HepG2 (cell line): ENCODE measurements at regions not wholly inside any gene's neighbourhood (a gene's known extent, or its start where the extent isn't known, plus 50 kb on each side); places are given as distances from the start of the nearest gene placed in this dataset.

Source experiments
- ATAC-seq: fragments of 200-7000 bp; cut with Tn5 transposase; 3 replicates; pipeline ENCODE4 v1.9.1; 2020; ENCODE audit warnings: mild to moderate bottlenecking, moderate library complexity
- BruUV-seq: library from RNA; stranded (reverse); fragments of 400-500 nt; replicated peaks from 2 replicates; lab custom pipeline; 2021; lab: Mats Ljungman, UMichigan
- CTCF ChIA-PET: fragments of 300-600 bp; formaldehyde crosslinking; extraction: SDS; loops from one replicate; lab custom pipeline; 2021; ENCODE audit warnings: low total read pairs, inconsistent platforms, low intra/inter-chr PET ratio; lab: Yijun Ruan, JAX
- POLR2A ChIA-PET: fragments of 350-600 bp; sonication (Branson Sonifier 250); formaldehyde crosslinking; loops from one replicate; lab custom pipeline; 2020; ENCODE audit warnings: antibody characterized with exemption, inconsistent platforms; lab: Yijun Ruan, JAX
- DNase-seq: peaks from one replicate; pipeline ENCODE4 v3.0.0-alpha.2; 2015; ENCODE audit warnings: low spot score
- FAIRE-seq: peaks from 3 replicates; lab custom pipeline; 2011; peaks lifted over from hg19 to GRCh38; lab: Jason Lieb, UNC
- H2AFZ ChIP-seq: one replicate; pipeline ENCODE4 v1.6.1; 2011; ENCODE audit warnings: low read length, inconsistent platforms
- H3K27ac ChIP-seq: fragments of 300-600 bp; 3 replicates; pipeline ENCODE4 v1.8.0; 2011; ENCODE audit warnings: mixed run types, mild to moderate bottlenecking, mixed read lengths, low read length, inconsistent platforms; ENCODE audit not compliant: insufficient read depth; ENCODE audit errors: extremely low read length
- H3K27me3 ChIP-seq, 2 experiments: fragments of 200-600 bp in 1 of 2; 2 replicates in 1 of 2; 3 replicates in 1 of 2; pipeline versions ENCODE4 v1.6.0 to v1.8.0; 2011; ENCODE audit warnings: low read length in 2 of 2, mild to moderate bottlenecking in 2 of 2, moderate library complexity in 2 of 2, inconsistent platforms in 1 of 2; ENCODE audit not compliant: insufficient read depth in 2 of 2, control insufficient read depth in 1 of 2
- H3K36me3 ChIP-seq, 2 experiments: fragments of 200-600 bp in 1 of 2; replicated peaks in 1 of 2; 2 replicates in 1 of 2; 3 replicates in 1 of 2; pipeline versions ENCODE4 v1.5.1 to v1.8.0; 2011; ENCODE audit warnings: low read length in 2 of 2, inconsistent platforms in 1 of 2; ENCODE audit not compliant: insufficient read depth in 2 of 2, control insufficient read depth in 1 of 2
- H3K4me1 ChIP-seq: 2 replicates; pipeline ENCODE4 v1.5.1; 2012; ENCODE audit warnings: low read length, inconsistent platforms; ENCODE audit not compliant: insufficient read depth
- H3K4me2 ChIP-seq: 2 replicates; pipeline ENCODE4 v1.6.0; 2011; ENCODE audit warnings: low read depth, low read length, inconsistent platforms
- H3K4me3 ChIP-seq, 3 experiments: fragments of 200-600 bp in 1 of 3; sonication (generic), shearing (Covaris generic) in 1 of 3; replicated peaks in 1 of 3; 2 replicates each; pipeline ENCODE4 v1.5.1; 2011 to 2016; ENCODE audit warnings: low read length in 3 of 3, inconsistent platforms in 2 of 3, low read depth in 2 of 3, mild to moderate bottlenecking in 2 of 3, control low read depth in 1 of 3, mixed read lengths in 1 of 3; ENCODE audit not compliant: insufficient read depth in 1 of 3
- H3K79me2 ChIP-seq: one replicate; pipeline ENCODE4 v1.6.1; 2011; ENCODE audit warnings: low read length, inconsistent platforms; ENCODE audit not compliant: insufficient read depth
- H3K9ac ChIP-seq: 2 replicates; pipeline ENCODE4 v1.6.0; 2011; ENCODE audit warnings: mild to moderate bottlenecking, low read depth, low read length, inconsistent platforms; ENCODE audit not compliant: insufficient read depth
- H3K9me3 ChIP-seq: 2 replicates; pipeline ENCODE4 v1.5.1; 2012; ENCODE audit warnings: mild to moderate bottlenecking, low read length
- H4K20me1 ChIP-seq: 2 replicates; pipeline ENCODE4 v1.6.0; 2011; ENCODE audit warnings: inconsistent platforms, mild to moderate bottlenecking, low read length, moderate library complexity; ENCODE audit not compliant: insufficient read depth
- ARID5B ChIP-seq: IDR thresholded peaks from 2 replicates; pipeline ENCODE4 v1.4.0; 2020; ENCODE audit warnings: mild to moderate bottlenecking, missing genetic modification reagents
- DNMT3B ChIP-seq: conservative IDR thresholded peaks from 2 replicates; pipeline ENCODE4 v1.6.1; 2016; ENCODE audit warnings: missing biosample characterization, control low read depth
- ETV5 ChIP-seq: IDR thresholded peaks from 2 replicates; pipeline ENCODE4 v1.6.1; 2018; ENCODE audit warnings: missing biosample characterization, missing genetic modification reagents, inconsistent platforms, borderline replicate concordance
- GATAD2A ChIP-seq: IDR thresholded peaks from 2 replicates; pipeline ENCODE4 v1.6.1; 2016
- MYPOP ChIP-seq: sonication (generic); formaldehyde crosslinking; IDR thresholded peaks from 2 replicates; pipeline ENCODE4 v1.8.1; 2023; ENCODE audit warnings: mild to moderate bottlenecking, moderate library complexity, missing genetic modification reagents
- SETDB1 ChIP-seq: sonication (generic); formaldehyde crosslinking; IDR thresholded peaks from 2 replicates; pipeline ENCODE4 v1.5.1; 2020; ENCODE audit warnings: missing genetic modification reagents, mild to moderate bottlenecking, borderline replicate concordance
- TCF12 ChIP-seq, 2 experiments: fragments of 450-650 bp in 1 of 2; sonication (generic) in 1 of 2; formaldehyde crosslinking in 1 of 2; IDR thresholded peaks; 2 replicates each; pipeline versions ENCODE4 v1.6.1 to v1.8.0; 2017 to 2022; ENCODE audit warnings: antibody characterized with exemption in 1 of 2, mild to moderate bottlenecking in 1 of 2, missing genetic modification reagents in 1 of 2, moderate library complexity in 1 of 2
- ZNF335 ChIP-seq: sonication (generic); formaldehyde crosslinking; IDR thresholded peaks from 2 replicates; pipeline ENCODE4 v1.4.0; 2020; ENCODE audit warnings: missing genetic modification reagents
- ZNF33B ChIP-seq: sonication (generic); formaldehyde crosslinking; IDR thresholded peaks from 2 replicates; pipeline ENCODE4 v1.5.1; 2020; ENCODE audit warnings: mild to moderate bottlenecking, missing genetic modification reagents
- ZNF496 ChIP-seq: sonication (generic); formaldehyde crosslinking; IDR thresholded peaks from 2 replicates; pipeline ENCODE4 v1.8.1; 2023; ENCODE audit warnings: mild to moderate bottlenecking, moderate library complexity, missing genetic modification reagents; ENCODE audit not compliant: insufficient replicate concordance
- ZNF510 ChIP-seq: sonication (generic); formaldehyde crosslinking; IDR thresholded peaks from 2 replicates; pipeline ENCODE4 v1.4.0; 2020; ENCODE audit warnings: low read depth, mild to moderate bottlenecking, missing genetic modification reagents
- ZNF639 ChIP-seq: conservative IDR thresholded peaks from 2 replicates; pipeline ENCODE4 v1.6.1; 2018; ENCODE audit warnings: missing genetic modification reagents
- ZNF784 ChIP-seq: sonication (generic); formaldehyde crosslinking; IDR thresholded peaks from 2 replicates; pipeline ENCODE4 v1.5.1; 2020; ENCODE audit warnings: missing genetic modification reagents, mild to moderate bottlenecking, borderline replicate concordance
- in situ Hi-C: cut with HindIII; loops from 2 replicates; pipeline ENCODE4 v1.10.0; 2017; ENCODE audit warnings: low pct_unique_long_range_greater_than_20kb; ENCODE audit not compliant: extremely low pct_ligation_motif_present
- intact Hi-C: fragments of 100-400 bp; cut with micrococcal nuclease; formaldehyde crosslinking; loops from one replicate; pipeline ENCODE4 v1.10.0; 2022; ENCODE audit not compliant: unreplicated experiment
- TF ChIP-seq, protein P1 (sequence below): sonication (generic); formaldehyde crosslinking; IDR thresholded peaks from 2 replicates; pipeline ENCODE4 v1.8.1; 2023; ENCODE audit warnings: mild to moderate bottlenecking, missing genetic modification reagents
- TF ChIP-seq, protein P2 (sequence below): IDR thresholded peaks from 2 replicates; pipeline ENCODE4 v1.6.1; 2012; ENCODE audit warnings: inconsistent platforms

GRCh38 chr20:12372557-12372956 is 454.9 kb downstream of the BTBD3 start (continued):
- peak; percentile 21; the same call in 1 of the 2 replicates for TF ChIP-seq ARID5B (CRISPR knock-in tag)
- TF ChIP-seq ETV5 (CRISPR knock-in tag) = peak; percentile 30; the same call in 1 of the 2 replicates

DNA sequence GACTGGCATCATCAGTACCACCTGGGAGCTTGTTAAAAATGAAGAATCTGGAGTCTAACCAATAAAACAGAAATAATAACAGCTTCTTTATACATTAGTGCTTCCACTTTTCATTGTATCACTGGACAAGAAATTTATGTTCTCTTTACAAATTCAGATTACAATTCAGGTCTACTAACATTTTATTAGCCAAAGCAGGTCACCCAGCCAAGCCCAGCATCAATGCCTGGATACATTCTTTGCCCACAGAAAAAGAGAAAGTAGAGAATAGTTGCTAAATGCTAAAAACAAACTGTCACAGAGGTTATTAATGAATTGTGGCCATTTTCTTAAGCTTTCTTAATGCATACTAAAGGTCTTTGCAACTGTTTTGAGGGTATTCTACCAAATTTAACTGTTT is 458.3 kb downstream of the BTBD3 start:
- FAIRE-seq = no peak
- ATAC-seq = no peak
- CTCF ChIA-PET = no interaction called here
- no peak overlapping the region for H3K27ac ChIP-seq
- no peaks in the 10 kb centered on the region for H3K9me3 ChIP-seq
- no peak overlapping the region for H3K9ac ChIP-seq
- H3K36me3 ChIP-seq = no peaks in the 10 kb centered on the region
- H4K20me1 ChIP-seq = no peaks in the 10 kb centered on the region
- no peaks in the 10 kb centered on the region for H3K27me3 ChIP-seq
- BruUV-seq = no TSS peak
- TF ChIP-seq ZNF510 (CRISPR knock-in tag) (no peak), GATAD2A (CRISPR knock-in tag) (no peak), ZNF335 (no peak), SETDB1 (CRISPR knock-in tag) (no peak), ZNF784 (CRISPR knock-in tag) (no peak), ZNF639 (CRISPR knock-in tag) (no peak), TCF12 (IDR thresholded peaks at IDR 0.05) (no peak), TCF12 (CRISPR knock-in tag; IDR thresholded peaks at IDR 0.05) (no peak), ZNF33B (CRISPR knock-in tag) (no peak), ZNF496 (no peak), DNMT3B (CRISPR knock-in tag) (no peak), MYPOP (no peak)
- TF ChIP-seq, protein P1, sequence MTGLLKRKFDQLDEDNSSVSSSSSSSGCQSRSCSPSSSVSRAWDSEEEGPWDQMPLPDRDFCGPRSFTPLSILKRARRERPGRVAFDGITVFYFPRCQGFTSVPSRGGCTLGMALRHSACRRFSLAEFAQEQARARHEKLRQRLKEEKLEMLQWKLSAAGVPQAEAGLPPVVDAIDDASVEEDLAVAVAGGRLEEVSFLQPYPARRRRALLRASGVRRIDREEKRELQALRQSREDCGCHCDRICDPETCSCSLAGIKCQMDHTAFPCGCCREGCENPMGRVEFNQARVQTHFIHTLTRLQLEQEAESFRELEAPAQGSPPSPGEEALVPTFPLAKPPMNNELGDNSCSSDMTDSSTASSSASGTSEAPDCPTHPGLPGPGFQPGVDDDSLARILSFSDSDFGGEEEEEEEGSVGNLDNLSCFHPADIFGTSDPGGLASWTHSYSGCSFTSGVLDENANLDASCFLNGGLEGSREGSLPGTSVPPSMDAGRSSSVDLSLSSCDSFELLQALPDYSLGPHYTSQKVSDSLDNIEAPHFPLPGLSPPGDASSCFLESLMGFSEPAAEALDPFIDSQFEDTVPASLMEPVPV = no peak
- TF ChIP-seq, protein P2, sequence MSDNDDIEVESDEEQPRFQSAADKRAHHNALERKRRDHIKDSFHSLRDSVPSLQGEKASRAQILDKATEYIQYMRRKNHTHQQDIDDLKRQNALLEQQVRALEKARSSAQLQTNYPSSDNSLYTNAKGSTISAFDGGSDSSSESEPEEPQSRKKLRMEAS = no peak
- TF ChIP-seq, all 625 proteins: peak for 0
- no peak overlapping the region for H2AFZ ChIP-seq
- no peak for DNase-seq
- no peak overlapping the region for H3K4me3 ChIP-seq
- intact Hi-C loops = no loop called here
- H3K4me2 ChIP-seq = no peak overlapping the region
- POLR2A ChIA-PET = no interaction called here
- H3K79me2 ChIP-seq = no peaks in the 10 kb centered on the region
- in situ Hi-C loops = no loop called here
- no peaks in the 10 kb centered on the region for H3K4me1 ChIP-seq
